Endothelial cell of umbilical vein (primary cell): ENCODE measurements at regions not wholly inside any gene's neighbourhood (a gene's known extent, or its start where the extent isn't known, plus 50 kb on each side); places are given as distances from the start of the nearest gene placed in this dataset.

ENCODE experiments used
- BruUV-seq: library from RNA; stranded (reverse); fragments of 400-500 nt; replicated peaks from 2 replicates; lab custom pipeline; 2021; lab: Mats Ljungman, UMichigan
- CTCF ChIA-PET: fragments of 300-600, 350-600 bp; sonication (Branson Sonifier 250); formaldehyde crosslinking; loops from one replicate; lab custom pipeline; 2021; ENCODE audit warnings: antibody characterized with exemption, inconsistent platforms; lab: Charles Lee
- POLR2A ChIA-PET: fragments of 300-600, 350-600 bp; sonication (Branson Sonifier 250); formaldehyde crosslinking; loops from one replicate; lab custom pipeline; 2021; ENCODE audit warnings: antibody characterized with exemption, inconsistent platforms; lab: Charles Lee
- DNase-seq: peaks from one replicate; pipeline ENCODE4 v3.0.0-alpha.2; 2011; ENCODE audit warnings: low read depth, low spot score
- FAIRE-seq: peaks from 2 replicates; lab custom pipeline; 2011; peaks lifted over from hg19 to GRCh38; lab: Jason Lieb, UNC
- H2AFZ ChIP-seq: 2 replicates; pipeline ENCODE4 v1.6.0; 2012; ENCODE audit warnings: low read depth, low read length, control low read depth, inconsistent platforms
- H3K27ac ChIP-seq: 2 replicates; pipeline ENCODE4 v1.5.1; 2011; ENCODE audit warnings: low read depth, mild to moderate bottlenecking, control low read depth, low read length, moderate library complexity; ENCODE audit not compliant: insufficient read depth
- H3K27me3 ChIP-seq, 2 experiments: 2 replicates each; pipeline versions ENCODE4 v1.6.0 to v1.6.1; 2011; ENCODE audit warnings: low read length in 2 of 2, mixed read lengths in 1 of 2; ENCODE audit not compliant: control insufficient read depth in 2 of 2, insufficient read depth in 2 of 2
- H3K36me3 ChIP-seq, 2 experiments: 2 replicates in 1 of 2; 3 replicates in 1 of 2; pipeline ENCODE4 v1.5.1; 2011; ENCODE audit warnings: low read length in 2 of 2, mild to moderate bottlenecking in 1 of 2, moderate library complexity in 1 of 2; ENCODE audit not compliant: control insufficient read depth in 2 of 2, insufficient read depth in 2 of 2; ENCODE audit errors: extremely low read depth in 1 of 2
- H3K4me1 ChIP-seq: 3 replicates; pipeline ENCODE4 v1.5.1; 2011; ENCODE audit warnings: mild to moderate bottlenecking, low read length; ENCODE audit not compliant: control insufficient read depth, insufficient read depth; ENCODE audit errors: extremely low read depth
- H3K4me2 ChIP-seq: 2 replicates; pipeline ENCODE4 v1.6.1; 2011; ENCODE audit warnings: low read length, control low read depth, mixed read lengths; ENCODE audit not compliant: insufficient read depth
- H3K4me3 ChIP-seq, 3 experiments: fragments of 200-600 bp in 1 of 3; sonication (generic), shearing (Covaris generic) in 1 of 3; replicated peaks in 1 of 3; 2 replicates each; pipeline ENCODE4 v1.5.1; 2011 to 2016; ENCODE audit warnings: control low read depth in 3 of 3, low read length in 3 of 3, mild to moderate bottlenecking in 2 of 3, inconsistent platforms in 1 of 3, low read depth in 1 of 3, moderate library complexity in 1 of 3; ENCODE audit not compliant: insufficient read depth in 1 of 3
- H3K79me2 ChIP-seq: 2 replicates; pipeline ENCODE4 v1.6.0; 2012; ENCODE audit warnings: low read length, inconsistent platforms; ENCODE audit not compliant: control insufficient read depth, insufficient read depth
- H3K9ac ChIP-seq: replicated peaks from 2 replicates; pipeline ENCODE3; 2011; ENCODE audit warnings: low read length, control low read depth; ENCODE audit not compliant: insufficient read depth; ENCODE audit errors: extremely low read depth
- H3K9me1 ChIP-seq: replicated peaks from 3 replicates; pipeline ENCODE4 v1.6.0; 2011; ENCODE audit warnings: mild to moderate bottlenecking, low read length; ENCODE audit not compliant: control insufficient read depth, insufficient read depth; ENCODE audit errors: extremely low read depth
- H3K9me3 ChIP-seq: replicated peaks from 2 replicates; pipeline ENCODE4 v1.5.1; 2012; ENCODE audit warnings: low read length, inconsistent platforms; ENCODE audit not compliant: control insufficient read depth, insufficient read depth
- H4K20me1 ChIP-seq: replicated peaks from 2 replicates; pipeline ENCODE3; 2011; ENCODE audit warnings: mild to moderate bottlenecking, low read length; ENCODE audit not compliant: control insufficient read depth, insufficient read depth; ENCODE audit errors: extremely low read depth
- EZH2 ChIP-seq: IDR thresholded peaks from 2 replicates; pipeline ENCODE4 v1.6.1; 2012; ENCODE audit warnings: borderline replicate concordance, low read depth, mild to moderate bottlenecking, moderate library complexity, low read length, inconsistent platforms; ENCODE audit not compliant: severe bottlenecking
- FOS ChIP-seq: IDR thresholded peaks from 2 replicates; pipeline ENCODE4 v1.6.1; 2011; ENCODE audit warnings: mild to moderate bottlenecking, low read length, moderate library complexity, borderline replicate concordance; ENCODE audit not compliant: insufficient read depth
- GATA2 ChIP-seq: IDR thresholded peaks from 2 replicates; pipeline ENCODE4 v1.7.0; 2011; ENCODE audit warnings: low read depth, mild to moderate bottlenecking, moderate library complexity, mixed read lengths, low read length; ENCODE audit not compliant: insufficient read length, insufficient read depth
- JUN ChIP-seq: IDR thresholded peaks from 2 replicates; pipeline ENCODE4 v1.6.1; 2011; ENCODE audit warnings: borderline replicate concordance, low read depth; ENCODE audit not compliant: insufficient read length, insufficient read depth
- MAX ChIP-seq: IDR thresholded peaks from 2 replicates; pipeline ENCODE4 v1.6.1; 2011; ENCODE audit not compliant: insufficient read depth, insufficient read length
- MYC ChIP-seq: IDR thresholded peaks from one replicate; pipeline ENCODE4 v1.6.1; 2011; ENCODE audit warnings: mild to moderate bottlenecking, low read depth, low read length
- POLR2A ChIP-seq: IDR thresholded peaks from 2 replicates; pipeline ENCODE4 v1.6.1; 2012; ENCODE audit warnings: low read depth, mild to moderate bottlenecking, control low read depth, low read length
- POLR2AphosphoS5 ChIP-seq: IDR thresholded peaks from 2 replicates; pipeline ENCODE4 v1.6.1; 2012; ENCODE audit warnings: low read depth, mild to moderate bottlenecking, control low read depth, low read length, moderate library complexity; ENCODE audit not compliant: insufficient read depth
- dilution Hi-C: fragments of 300-500 bp; cut with MboI; formaldehyde crosslinking; loops from one replicate; pipeline ENCODE4 v1.15.0; 2019; ENCODE audit warnings: low sequenced_read_pairs; ENCODE audit not compliant: extremely low pct_ligation_motif_present
- intact Hi-C: fragments of 100-400 bp; cut with micrococcal nuclease; formaldehyde crosslinking; loops from one replicate; pipeline ENCODE4 v1.10.0; 2022

GRCh38 chr12:38391007-38391406 lies 74.4 kb downstream of the ALG10B start:
- Histone ChIP-seq H3K4me3 (no peak overlapping the region), H3K27me3 (no peaks in the 10 kb centered on the region), H4K20me1 (no peaks in the 10 kb centered on the region), H3K9me3 (no peaks in the 10 kb centered on the region), H3K36me3 (no peaks in the 10 kb centered on the region), H3K4me2 (no peak overlapping the region), H3K9ac (no peak overlapping the region), H2AFZ (no peak overlapping the region), H3K79me2 (no peaks in the 10 kb centered on the region), H3K9me1 (no peaks in the 10 kb centered on the region), H3K27ac (no peak overlapping the region), H3K4me1 (no peaks in the 10 kb centered on the region)
- dilution Hi-C loops = no loop called here
- BruUV-seq = no TSS peak
- CTCF ChIA-PET = no interaction called here
- intact Hi-C loops = no loop called here
- TF ChIP-seq FOS (no peak), POLR2A (no peak), POLR2AphosphoS5 (no peak), MYC (no peak), JUN (no peak), GATA2 (no peak), MAX (no peak), EZH2 (no peak)
- DNase-seq (no peak), FAIRE-seq (no peak)
- POLR2A ChIA-PET = no interaction called here

GRCh38 chr12:38392554-38393144 lies 76.1 kb downstream of the ALG10B start:
- ChIA-PET POLR2A (no interaction called here), CTCF (no interaction called here)
- H3K4me3 ChIP-seq = no peak overlapping the region
- no TSS peak for BruUV-seq
- TF ChIP-seq FOS (no peak), MYC (no peak), POLR2AphosphoS5 (no peak)
- H3K4me2 ChIP-seq = no peak overlapping the region
- no peak overlapping the region for H2AFZ ChIP-seq
- DNase-seq (no peak), FAIRE-seq (no peak)
- H3K27ac ChIP-seq = no peak overlapping the region
- H3K9ac ChIP-seq = no peak overlapping the region
- no peaks in the 10 kb centered on the region for H3K27me3 ChIP-seq
- dilution Hi-C loops (no loop called here), intact Hi-C loops (no loop called here)
- no peaks in the 10 kb centered on the region for H3K4me1 ChIP-seq
- H3K9me1 ChIP-seq = no peaks in the 10 kb centered on the region
- H3K36me3 ChIP-seq = no peaks in the 10 kb centered on the region
- H3K79me2 ChIP-seq = no peaks in the 10 kb centered on the region
- H4K20me1 ChIP-seq = no peaks in the 10 kb centered on the region
- no peaks in the 10 kb centered on the region for H3K9me3 ChIP-seq
